ENCODE measurements at regions not wholly inside any gene's neighbourhood (a gene's known extent, or its start where the extent isn't known, plus 50 kb on each side); places are given as distances from the start of the nearest gene placed in this dataset.

DNA sequence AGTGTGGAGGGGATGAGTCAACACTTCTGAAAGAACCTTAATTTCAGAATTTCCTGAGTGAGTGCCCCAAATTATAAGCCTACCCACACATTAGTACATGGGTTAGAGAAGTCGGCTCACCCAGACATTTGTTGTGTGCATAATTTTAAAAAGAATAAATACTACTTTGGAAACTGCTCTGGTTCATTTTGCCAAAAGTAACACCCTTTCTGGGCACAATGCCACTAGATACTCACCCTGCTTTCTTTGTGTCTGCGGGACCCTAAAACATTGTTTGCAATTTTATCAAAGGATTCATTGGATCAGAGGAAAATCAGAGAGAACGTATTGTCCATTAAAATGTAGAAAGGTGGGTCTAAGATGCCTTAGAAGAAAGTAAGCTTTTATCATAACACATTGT, 245.5 kb upstream of the NRP1 start:
- no peak for DNase-seq

DNA sequence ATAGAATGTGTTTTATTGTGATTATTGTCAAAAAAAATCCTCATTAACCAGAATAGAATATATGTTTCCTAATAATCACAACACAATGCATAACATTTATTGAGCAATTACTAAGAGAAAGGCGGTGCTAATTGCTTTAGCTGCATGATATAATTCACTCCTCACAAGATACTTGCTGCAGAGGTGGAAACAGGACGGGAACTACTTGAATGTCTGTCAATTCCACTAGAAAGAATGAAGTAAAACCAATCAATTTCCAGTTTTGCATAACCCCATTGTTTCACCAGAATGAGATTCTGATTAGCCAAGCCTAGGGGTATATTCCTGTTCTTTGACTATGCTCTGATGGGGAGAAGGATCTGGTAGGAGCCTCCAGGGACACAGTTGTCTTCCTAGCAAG, 239.1 kb upstream of the NRP1 start:
- DNase-seq: no peak

DNA sequence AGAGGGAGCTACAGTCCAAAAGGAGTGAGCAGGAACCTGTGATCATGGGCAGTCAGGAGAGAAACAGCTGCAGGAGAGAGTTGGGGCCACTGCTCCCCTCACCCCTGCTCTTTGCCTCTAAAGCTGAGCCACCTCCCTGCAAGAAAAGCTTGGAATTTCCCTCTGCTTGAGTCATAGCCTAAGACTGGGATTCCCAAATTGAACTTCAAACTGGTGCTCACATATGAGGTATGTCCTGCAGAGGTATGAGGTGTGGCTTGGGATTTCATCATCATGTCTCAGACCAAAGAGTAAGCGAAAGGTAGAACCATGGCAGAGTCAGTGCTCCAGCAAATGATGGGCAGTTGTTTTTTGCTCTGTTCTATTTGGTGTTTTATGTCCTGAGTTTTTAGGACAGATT, 237.1 kb upstream of the NRP1 start:
- peak; percentile 39 for DNase-seq

DNA sequence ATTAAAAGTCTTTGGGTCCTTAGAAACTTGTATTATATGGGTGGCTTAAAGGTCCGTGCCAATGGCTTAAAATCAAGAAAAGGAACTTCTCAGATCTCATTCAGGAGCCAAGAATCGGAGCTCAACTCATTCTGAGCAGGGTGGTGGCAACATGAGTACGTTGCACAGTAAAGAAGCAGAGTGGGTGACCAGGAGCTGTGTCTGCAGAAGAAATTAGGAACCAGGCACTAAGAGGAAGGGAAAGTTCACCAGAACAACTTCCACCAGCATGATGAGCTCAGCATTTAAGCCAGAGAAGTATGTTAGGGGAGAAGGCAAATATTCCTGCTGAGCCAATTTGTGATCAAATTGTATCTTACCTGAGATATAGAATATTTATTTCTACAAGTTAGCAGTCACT, 236.0 kb upstream of the NRP1 start:
- no peak for DNase-seq

DNA sequence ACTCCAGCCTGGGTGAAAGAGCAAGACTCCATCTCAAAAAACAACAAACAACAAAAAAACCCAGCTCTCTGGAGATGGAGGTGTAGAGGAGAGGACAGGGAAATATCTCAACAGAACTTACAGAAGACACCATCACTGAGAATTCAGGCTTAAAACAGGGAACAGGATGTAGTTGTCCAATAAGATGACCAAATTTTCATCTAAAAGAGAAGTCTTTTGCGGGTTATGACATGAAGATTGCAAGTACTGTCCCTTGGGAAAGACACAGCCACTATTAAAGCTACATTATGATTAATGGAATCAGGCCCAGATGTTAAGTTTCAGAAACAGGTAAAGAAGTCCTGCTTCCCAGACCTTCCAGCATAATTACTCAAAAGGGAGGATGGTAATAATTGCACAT, 235.2 kb upstream of the NRP1 start:
- DNase-seq: no peak

DNA sequence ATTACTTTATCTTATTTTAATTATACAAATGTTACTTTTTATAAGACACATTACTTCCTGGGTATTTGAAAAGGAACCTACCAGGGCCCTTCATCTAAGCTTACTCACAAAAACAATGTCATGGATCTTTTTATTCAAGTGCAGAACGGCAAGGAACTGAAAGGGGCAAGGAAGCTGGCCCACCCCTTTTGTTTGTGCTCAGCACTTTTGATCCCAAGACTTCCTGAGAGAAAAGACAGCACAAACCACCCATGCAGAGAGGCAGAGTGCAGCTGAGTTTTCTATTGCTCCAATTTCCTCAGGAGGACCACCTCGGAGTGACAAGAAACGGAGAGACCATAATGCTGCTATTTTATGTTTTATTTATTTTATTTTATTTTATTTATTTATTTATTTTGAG, 232.0 kb upstream of the NRP1 start:
- DNase-seq: no peak

DNA sequence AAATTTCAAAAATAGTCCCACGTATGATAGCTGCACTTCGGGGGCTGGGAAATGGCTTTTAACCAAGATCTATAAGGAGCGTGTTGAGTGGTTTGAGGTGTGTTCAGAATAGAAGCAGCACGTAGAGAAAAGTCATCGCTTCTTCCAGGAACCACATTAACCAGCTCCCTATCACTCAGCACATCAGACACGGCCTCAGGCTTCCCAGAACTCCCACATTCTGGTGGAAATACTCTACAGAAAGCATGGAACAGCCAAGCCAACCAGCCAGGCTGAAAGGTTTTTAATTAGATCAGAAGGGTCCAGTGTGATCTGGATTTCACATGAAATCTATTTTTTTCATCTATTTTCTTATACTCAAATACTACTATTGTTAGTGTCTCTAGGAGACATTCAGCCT, 231.5 kb upstream of the NRP1 start:
- DNase-seq: no peak

DNA sequence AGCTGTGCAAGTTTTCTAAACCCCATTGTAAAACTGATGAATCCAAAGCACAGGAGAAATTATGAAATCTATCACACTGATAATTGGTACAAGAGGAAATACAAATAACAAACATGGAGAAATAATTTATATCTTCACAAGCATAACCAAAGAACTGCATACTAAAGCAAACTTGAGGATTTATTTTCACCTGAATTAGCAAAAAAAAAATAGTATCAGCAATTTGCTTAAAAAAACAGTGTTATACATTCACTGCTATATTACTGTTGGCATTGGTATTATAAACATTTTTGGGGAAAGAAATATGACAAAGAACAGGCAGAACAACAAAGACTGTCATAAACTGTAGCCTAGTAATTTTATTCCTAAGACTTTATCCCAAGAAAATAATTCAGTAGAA, 230.8 kb upstream of the NRP1 start:
- DNase-seq: no peak

DNA sequence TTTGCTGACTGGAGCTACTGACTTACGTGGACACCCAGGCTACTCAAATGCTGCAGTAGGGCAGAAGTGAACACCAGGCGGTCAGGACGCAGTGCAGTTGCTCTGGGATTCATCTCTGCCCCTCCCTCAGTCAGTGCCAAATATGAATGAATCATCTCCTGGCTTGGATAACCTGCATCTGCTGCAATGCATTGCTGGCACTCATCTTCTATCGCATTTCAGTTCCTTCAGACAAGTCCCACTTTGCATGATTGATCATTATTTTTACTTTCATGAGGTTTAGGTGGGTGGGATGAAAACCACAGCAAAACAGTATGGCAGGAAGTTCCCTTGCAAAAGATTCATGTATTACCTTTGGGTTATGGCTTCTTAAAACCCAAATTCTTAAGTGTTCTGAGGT, 224.6 kb upstream of the NRP1 start:
- peak; percentile 91 for DNase-seq

DNA sequence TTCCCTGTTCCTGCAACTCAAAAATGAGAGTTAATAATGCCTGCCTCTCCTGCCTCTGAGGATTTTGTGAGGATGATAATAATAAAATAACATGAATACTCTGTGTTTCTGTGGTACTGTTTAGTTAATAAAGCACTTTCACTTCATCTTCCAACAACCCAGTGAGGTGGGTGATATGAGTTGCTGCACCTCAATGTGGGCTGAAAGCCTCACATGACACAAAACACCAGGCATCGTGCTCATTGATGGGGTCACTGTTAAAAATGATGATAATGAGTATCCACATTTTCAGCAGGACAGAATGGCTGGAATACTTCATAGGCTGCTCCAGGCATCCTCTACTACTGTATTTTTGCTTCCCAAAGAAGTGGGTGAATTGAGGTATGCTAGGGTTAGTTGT, 222.8 kb upstream of the NRP1 start:
- DNase-seq: no peak

DNA sequence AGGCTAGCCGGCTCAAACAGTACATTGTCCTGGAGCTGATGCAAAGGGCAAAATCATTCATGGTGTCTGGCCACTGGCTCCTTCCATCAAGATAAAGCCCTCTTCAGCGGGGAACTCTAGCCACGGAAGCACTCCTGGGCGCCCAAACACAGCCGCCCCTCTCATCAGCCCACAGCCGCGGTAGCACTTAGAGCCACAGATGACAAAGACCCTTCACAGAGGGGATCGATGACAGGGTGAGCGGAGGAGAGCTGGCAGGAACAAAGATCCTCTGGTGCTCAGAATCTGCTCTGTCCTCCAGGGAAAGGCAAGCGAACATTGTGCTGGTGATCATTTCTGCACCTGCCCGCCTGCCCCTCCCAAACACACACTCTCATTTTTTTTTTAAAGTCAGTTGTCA, 222.2 kb upstream of the NRP1 start:
- DNase-seq: no peak

DNA sequence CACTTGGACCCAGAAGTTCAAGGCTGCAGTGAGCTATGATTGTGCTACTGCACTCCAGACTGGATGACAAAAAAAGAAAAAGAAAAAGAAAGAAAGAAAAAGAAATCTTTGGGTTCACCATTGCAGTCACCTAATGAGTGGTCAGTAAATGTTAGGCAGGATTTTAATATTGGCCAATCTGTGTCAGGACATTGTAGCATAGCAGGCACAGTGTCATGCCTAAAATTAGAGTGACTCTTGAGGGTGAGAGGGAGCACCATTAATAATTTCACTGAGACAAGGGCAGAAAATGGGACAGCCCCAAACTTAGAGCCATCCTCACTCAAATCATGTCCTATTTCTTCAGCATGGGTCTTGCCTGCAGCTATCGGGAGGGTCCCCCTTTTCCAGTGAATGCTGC, 221.6 kb upstream of the NRP1 start:
- no peak for DNase-seq

DNA sequence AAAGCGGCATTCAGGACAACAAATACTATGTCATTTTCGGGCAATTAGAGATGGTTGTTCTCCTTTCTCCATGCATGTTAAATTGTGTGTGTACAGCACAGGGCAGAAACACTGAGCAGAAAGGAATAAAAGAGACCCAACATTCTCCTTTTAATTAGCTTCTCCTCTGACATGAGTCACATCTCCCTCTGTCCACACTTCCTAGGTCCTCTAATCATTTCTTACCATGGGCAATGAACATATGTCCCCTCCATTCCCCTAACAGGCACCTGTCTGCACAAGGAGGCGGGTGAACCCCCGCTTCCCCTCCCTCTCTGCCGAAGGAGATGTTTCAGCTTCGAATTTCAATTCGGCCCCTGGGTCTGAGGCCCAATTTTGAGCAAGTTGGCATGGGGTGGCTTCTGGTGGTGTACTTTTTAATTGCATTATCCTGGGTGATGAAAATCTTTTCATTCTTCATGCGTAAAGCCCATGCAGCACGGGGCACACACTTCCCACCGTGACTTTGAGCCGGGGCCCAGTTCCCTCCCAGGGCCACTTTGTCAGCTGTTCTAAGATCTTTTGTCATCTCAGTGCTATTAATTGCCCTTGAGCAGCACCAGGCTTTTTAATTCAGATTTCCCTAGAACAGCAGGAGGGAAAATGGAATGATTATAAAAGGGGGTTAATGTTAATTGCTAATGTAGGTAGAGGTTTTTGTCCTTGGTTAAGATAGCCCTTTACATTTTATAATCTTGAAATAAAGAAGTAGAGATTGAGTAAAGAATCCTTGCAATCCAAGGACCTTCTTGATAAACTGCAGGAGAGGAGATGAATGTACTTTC, 219.5 kb upstream of the NRP1 start:
- no peak for DNase-seq

DNA sequence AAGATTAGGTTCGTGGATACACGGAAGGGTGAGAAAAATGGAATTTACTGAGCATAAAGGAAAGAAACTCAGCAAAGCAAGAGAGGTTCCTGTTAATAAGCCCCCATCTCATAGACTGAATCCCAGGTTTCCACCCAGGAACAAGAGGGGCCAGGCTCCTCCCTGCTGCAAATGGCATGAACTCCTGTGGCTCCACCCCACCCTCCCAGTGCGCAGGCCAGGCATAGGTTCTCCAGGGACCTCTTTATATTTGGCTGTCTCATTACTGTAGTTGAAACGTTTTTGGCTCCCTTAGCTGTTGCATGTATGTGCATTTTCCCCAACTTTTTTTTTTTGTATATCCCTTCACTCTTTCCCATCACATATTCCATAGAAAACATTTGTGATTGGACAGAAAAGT, 217.8 kb upstream of the NRP1 start:
- no peak for DNase-seq

DNA sequence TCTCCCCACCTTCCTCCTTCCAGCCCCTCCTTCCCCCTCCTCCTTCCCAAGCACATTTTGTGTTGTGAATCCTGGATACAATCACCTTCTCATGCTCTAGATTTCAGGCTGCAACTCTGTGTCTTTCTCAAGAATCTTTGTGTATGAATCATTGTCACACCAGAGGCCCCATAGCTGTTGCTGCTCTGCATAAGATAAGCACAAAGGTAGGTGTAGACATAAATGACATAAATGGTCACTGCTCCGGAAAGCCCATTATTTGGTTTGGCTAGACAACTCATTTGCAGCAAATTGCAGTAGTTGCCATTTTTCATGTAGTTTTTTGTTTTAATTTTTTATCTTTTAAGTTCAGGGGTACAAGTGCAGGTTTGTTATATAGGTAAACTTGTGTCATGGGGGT, 216.3 kb upstream of the NRP1 start:
- peak; percentile 1 for DNase-seq

DNA sequence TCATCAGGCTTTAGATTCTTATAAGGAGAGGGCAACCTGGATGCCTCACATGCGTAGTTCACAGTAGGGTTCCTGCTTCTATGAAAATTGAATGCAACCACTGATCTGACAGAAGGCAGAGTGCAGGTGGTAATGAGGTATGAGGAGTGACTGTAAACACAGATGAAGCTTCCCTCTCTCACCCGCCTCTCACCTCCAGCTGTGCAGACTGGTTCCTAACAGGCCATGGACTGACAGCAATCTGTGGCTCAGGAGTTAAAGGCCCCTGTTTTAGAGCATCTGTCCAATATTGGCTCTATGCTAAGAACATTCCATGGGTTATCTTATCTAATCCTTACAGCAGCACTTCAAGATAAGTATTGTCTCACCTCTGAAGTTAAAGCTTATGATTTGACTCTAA, 213.5 kb upstream of the NRP1 start:
- no peak for DNase-seq

DNA sequence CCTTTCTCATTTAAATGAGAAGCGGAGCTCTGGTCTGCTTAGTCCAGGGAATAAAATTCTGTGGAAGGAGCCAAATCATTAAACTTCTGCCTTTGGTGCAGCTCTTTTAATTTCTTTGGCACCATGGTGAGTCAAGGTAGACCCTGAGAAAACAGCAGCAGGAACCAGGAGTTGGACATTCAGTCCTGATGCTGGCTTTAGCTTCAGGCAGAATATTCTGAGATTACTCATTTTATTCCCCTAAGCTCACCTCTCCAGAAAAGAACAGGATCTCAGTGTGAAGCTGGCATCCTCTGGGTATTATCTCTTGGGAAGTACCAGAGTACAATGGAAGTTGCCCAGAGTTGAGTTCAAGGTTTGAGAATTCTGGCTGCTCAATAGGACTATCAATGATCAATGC, 211.6 kb upstream of the NRP1 start:
- DNase-seq: no peak

DNA sequence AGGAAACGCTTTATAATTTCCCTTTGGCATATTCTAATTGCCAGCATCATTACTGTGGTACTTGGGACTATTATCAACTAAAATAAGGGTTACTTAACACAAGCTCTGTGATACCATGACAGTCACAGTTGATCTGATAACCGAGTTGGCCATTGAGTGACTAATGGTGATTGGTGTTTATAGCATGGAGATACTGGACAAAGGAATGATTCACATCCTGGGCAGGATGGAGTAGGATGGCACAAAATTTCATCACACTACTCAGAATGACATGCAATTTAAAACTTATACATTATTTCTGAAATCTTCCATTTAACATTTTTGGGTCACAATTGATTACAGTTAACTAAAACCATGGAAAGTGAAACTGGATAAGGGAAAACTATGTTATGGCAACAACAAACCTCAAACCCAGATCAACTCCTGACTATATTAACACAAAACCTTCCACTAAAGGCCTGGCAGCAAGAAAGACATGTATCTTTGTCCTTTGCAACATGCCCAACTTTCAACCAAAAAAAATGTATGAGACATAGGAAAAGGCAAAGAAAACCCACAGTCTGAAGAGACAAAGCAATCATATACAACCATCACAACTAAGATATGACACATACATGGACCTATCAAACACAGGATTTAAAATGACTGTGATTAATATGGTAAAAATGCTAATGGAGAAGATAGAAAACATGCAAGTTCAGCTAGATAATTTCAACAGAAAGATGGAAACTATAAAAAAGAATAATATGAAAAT, 208.5 kb upstream of the NRP1 start:
- no peak for DNase-seq

DNA sequence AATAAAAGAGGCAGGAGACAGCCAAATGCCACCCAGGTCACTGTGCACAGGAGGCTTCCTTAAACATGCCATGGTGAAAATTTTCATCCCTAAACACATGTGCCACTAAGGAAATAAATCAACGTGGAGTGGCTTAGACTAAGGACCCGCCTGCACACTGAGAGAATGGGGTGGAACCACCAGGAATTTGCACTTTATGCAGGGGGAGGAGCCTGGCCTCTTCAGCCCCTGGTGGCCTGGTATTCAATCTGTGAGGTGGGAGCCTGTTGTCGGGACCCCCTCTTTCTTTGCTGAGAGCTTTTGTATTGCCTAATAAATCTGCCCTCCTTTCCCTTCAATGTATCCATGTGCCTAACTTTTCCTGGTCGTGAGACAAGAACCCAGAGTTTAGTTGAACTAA, 204.6 kb upstream of the NRP1 start:
- DNase-seq: no peak

DNA sequence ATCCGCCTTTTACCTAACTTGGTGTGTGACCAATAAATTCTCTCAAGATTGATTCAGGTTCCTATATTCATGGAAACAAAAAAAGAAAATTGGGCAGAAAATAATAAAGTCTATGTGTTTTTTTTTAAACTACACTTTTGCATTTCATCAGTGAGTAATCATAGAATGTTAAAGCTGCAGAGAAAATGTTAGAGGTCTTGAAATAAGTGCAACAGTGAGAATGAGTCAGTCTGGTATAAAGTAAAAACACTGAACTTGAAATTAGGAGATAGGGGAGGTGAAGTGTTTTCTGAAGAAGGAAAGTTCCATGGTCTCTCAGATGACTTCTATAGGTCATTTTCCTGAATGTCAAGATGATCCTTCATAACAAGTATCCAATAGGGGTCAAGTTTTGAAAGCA, 202.6 kb upstream of the NRP1 start:
- DNase-seq: peak; percentile 40

DNA sequence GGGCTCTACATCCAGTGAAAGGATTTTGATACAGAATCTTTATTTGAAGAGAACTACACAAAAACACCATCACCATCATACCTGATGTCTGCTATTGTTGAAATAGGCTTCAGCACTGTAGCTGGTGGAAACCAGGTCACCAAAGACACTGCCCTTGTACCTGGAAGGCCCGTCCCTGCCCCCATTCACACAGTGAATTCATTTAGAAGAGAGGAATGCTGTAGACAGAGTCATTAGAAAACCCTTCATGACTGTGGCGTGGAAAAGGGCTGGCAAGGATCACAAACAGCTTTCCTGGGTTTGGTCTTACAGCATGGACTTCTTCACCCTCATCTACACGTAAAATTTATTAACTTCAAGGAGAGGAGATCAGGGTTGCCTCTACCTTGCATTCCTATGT, 202.0 kb upstream of the NRP1 start:
- DNase-seq: no peak

DNA sequence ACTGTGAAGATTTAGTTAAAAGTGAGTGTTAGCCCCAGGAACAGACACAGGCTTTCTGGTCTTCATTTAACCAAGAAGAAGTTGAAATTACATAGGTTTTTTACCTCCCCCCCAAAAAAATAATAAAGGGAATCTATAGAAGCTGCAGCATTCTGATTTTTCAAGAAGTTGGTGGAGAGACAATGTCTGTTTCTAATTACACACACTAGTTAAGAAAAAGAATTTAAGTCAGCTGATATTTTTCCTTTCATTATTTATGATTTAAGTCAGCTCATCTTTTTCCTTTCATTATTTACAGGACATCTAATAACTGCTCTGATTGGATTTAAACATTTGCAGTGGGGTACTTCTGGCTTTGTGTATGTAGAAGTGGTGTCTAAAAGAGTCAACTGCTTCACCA, 201.4 kb upstream of the NRP1 start:
- no peak for DNase-seq

DNA sequence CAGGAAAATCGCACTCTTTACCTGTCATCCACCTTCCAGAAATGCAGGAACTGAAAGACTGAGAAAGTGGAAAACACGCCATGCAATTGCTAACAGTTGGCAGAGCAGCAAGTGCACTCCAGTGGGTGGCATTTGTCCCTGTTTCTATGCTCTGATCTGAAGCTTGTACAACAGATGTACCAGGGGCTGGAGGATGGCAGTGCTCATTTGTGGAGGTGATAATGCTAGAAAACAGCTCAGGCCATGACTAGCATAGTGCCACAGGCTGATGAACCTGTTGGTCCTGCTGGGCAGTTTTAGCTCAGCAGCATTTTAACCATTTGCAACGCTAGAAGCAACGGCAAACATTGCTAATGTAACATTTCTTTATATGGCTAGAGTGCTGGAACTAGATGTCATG, 199.9 kb upstream of the NRP1 start:
- DNase-seq: no peak

DNA sequence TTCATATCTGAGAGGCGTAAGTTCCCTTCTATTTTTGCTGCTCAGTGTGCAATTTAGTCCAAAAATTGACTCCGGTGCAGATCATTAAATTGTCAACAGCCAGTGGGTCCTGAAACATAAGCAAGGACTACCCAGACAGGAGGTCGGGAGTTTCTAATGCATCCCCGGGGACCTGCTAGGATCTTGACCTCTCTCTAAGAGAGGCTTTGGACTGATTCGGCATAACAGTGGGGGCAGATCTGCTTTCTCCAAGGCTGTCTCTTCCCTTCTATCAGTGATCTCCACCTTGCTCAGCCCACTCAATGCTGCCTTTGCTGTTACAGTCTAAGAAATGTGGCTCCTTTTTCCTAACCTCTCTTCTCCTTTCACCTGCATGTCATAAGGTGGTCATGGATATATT, 199.1 kb upstream of the NRP1 start:
- DNase-seq: no peak

DNA sequence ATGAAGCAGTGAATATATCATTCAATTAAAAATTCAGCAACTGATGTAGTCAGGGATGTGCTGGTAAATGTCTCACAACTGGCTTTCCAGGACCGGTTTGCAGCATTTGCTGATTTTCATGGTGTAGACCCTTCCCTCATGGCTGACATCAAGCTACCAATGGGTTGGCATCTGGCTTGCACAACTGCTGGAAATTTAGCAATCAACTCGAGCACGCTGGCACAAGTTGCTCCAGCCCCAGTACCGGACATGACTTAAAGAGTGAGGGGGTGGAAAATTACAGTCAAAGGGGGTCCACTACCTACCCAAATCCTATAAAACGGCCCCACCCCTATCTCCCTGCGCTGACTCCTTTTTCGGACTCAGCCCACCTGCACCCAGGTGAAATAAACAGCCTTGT, 198.4 kb upstream of the NRP1 start:
- DNase-seq: no peak
